Transverse colon (tissue), 4 donors: ENCODE measurements at regions not wholly inside any gene's neighbourhood (a gene's known extent, or its start where the extent isn't known, plus 50 kb on each side); places are given as distances from the start of the nearest gene placed in this dataset.
A peak's percentile ranks its signal among the peaks of the same experiment; 100 is the strongest.

Experiments
- DNase-seq: peaks from one replicate; pipeline ENCODE4 v3.0.0-alpha.2; 2019
- H3K27ac ChIP-seq, 4 donors: fragments of 200-600 bp; sonication (generic); 2 replicates each; pipeline ENCODE4 v1.5.1; 2016 to 2018; ENCODE audit warnings: inconsistent platforms in 4 of 4
- H3K27me3 ChIP-seq: fragments of 200-600 bp; sonication (generic); 2 replicates; pipeline ENCODE4 v1.5.1; 2017; ENCODE audit warnings: inconsistent platforms
- H3K36me3 ChIP-seq, 4 donors: fragments of 200-600 bp; sonication (generic); 2 replicates each; pipeline ENCODE4 v1.5.1; 2017 to 2019; ENCODE audit warnings: inconsistent platforms in 4 of 4
- H3K4me1 ChIP-seq, 4 donors: fragments of 200-600 bp; sonication (generic); 2 replicates each; pipeline ENCODE4 v1.5.1; 2017 to 2020; ENCODE audit warnings: inconsistent platforms in 4 of 4
- H3K4me3 ChIP-seq, 4 donors: fragments of 200-600 bp; sonication (generic); 1 replicate in 1 of 4; 2 replicates in 3 of 4; pipeline versions ENCODE4 v1.5.1 to v1.6.1; 2017 to 2019; ENCODE audit warnings: inconsistent platforms in 4 of 4
- H3K9me3 ChIP-seq, 2 donors: fragments of 200-600 bp; sonication (generic); 2 replicates each; pipeline ENCODE4 v1.5.1; 2017 to 2019; ENCODE audit warnings: inconsistent platforms in 2 of 2
- CTCF ChIP-seq, 5 experiments: fragments of 200-600 bp in 3 of 5; fragments of 450-650 bp in 2 of 5; sonication (generic) in 3 of 5; IDR thresholded peaks; 1 replicate in 2 of 5; 2 replicates in 3 of 5; pipeline ENCODE4 v1.5.1; 2016 to 2017; ENCODE audit warnings: antibody characterized with exemption in 5 of 5, inconsistent platforms in 3 of 5, mild to moderate bottlenecking in 2 of 5, moderate library complexity in 1 of 5
- EP300 ChIP-seq: sonication (generic); formaldehyde crosslinking; IDR thresholded peaks from one replicate; pipeline ENCODE4 v1.6.1; 2017; ENCODE audit warnings: antibody characterized with exemption, low read depth
- POLR2A ChIP-seq: fragments of 450-650 bp; IDR thresholded peaks from one replicate; pipeline ENCODE4 v1.6.1; 2016; ENCODE audit warnings: antibody characterized with exemption, mild to moderate bottlenecking, moderate library complexity
- POLR2AphosphoS5 ChIP-seq, 3 donors: sonication (generic); formaldehyde crosslinking; IDR thresholded peaks; one replicate each; pipeline ENCODE4 v1.6.1; 2016; ENCODE audit warnings: antibody characterized with exemption in 3 of 3
- WGBS, 2 donors: methylation state at CpG; one replicate each; pipeline ENCODE4 v1.1.5; 2018; ENCODE audit warnings: low coverage in 1 of 2; 5-methylcytosine and 5-hydroxymethylcytosine counted together
- in situ Hi-C, 4 donors: fragments of 200-750 bp; cut with MboI; loops; one replicate each; pipeline versions ENCODE4 v1.15.0 to v1.15.1; 2017; ENCODE audit warnings: low sequenced_read_pairs in 3 of 4, low pct_ligation_motif_present in 1 of 4, low pct_unique_long_range_greater_than_20kb in 1 of 4
- intact Hi-C: fragments of 100-400 bp; cut with DNase I; formaldehyde crosslinking; loops from one replicate; pipeline ENCODE4 v1.15.1; 2023; ENCODE audit warnings: low total_unique reads

- WGBS, 2 donors: 71 to 78% methylated on average over 5 of the region's 5 CpGs
- in situ Hi-C loops: no loop called here
Measured at GRCh38 chr3:40876009-40876408, 323.3 kb upstream of the CTNNB1 start.

GRCh38 chr3:40876496-40876895, 322.8 kb upstream of the CTNNB1 start:
- intact Hi-C loops (no loop called here), in situ Hi-C loops (no loop called here)
- Histone ChIP-seq H3K9me3 (no peaks in the 10 kb centered on the region), H3K4me1 (peaks cover 0 to 26% (median 9%) of the 10 kb centered on the region in 4 donors), H3K27me3 (no peaks in the 10 kb centered on the region), H3K27ac (no peak overlapping the region), H3K36me3 (no peaks in the 10 kb centered on the region), H3K4me3 (no peak overlapping the region)
- WGBS, 2 donors: 97 to 100% methylated on average over 2 of the region's 2 CpGs
- TF ChIP-seq EP300: no peak
- no peak for DNase-seq

More at GRCh38 chr3:40876009-40876408, 323.3 kb upstream of the CTNNB1 start:
- Histone ChIP-seq H3K36me3 (no peaks in the 10 kb centered on the region), H3K4me1 (peaks cover 0 to 26% (median 9%) of the 10 kb centered on the region in 4 donors), H3K27me3 (no peaks in the 10 kb centered on the region), H3K4me3 (no peak overlapping the region), H3K9me3 (no peaks in the 10 kb centered on the region), H3K27ac (no peak overlapping the region)
- intact Hi-C loops: no loop called here
- no peak for DNase-seq
- no peak for TF ChIP-seq CTCF (IDR thresholded peaks at IDR 0.05)
- TF ChIP-seq EP300: no peak
- TF ChIP-seq POLR2AphosphoS5 (IDR thresholded peaks at IDR 0.05): no peak
- TF ChIP-seq POLR2A: no peak

- peak in 1 of 3 donors; percentile 5 for TF ChIP-seq POLR2AphosphoS5 (IDR thresholded peaks at IDR 0.05)
- TF ChIP-seq EP300: no peak
- in situ Hi-C loops (no loop called here), intact Hi-C loops (no loop called here)
- WGBS, 2 donors: 52 to 69% methylated on average over 3 to 11 of the region's 11 CpGs
- DNase-seq: peak; percentile 12
- Histone ChIP-seq H3K27ac (peak overlapping the region; percentile 54 to 79 (median 67)), H3K9me3 (no peaks in the 10 kb centered on the region), H3K4me3 (no peak overlapping the region), H3K27me3 (no peaks in the 10 kb centered on the region), H3K4me1 (peaks cover 0 to 26% (median 9%) of the 10 kb centered on the region in 4 donors), H3K36me3 (no peaks in the 10 kb centered on the region)
Measured at GRCh38 chr3:40877631-40878463, 321.5 kb upstream of the CTNNB1 start.

GRCh38 chr3:40878464-40878905, 320.8 kb upstream of the CTNNB1 start:
- Histone ChIP-seq H3K4me3 (no peak overlapping the region), H3K9me3 (no peaks in the 10 kb centered on the region), H3K36me3 (no peaks in the 10 kb centered on the region), H3K27me3 (no peaks in the 10 kb centered on the region), H3K4me1 (peaks cover 0 to 26% (median 9%) of the 10 kb centered on the region in 4 donors), H3K27ac (peak overlapping the region; percentile 54 to 79 (median 67))
- TF ChIP-seq POLR2A (no peak), EP300 (no peak), CTCF (IDR thresholded peaks at IDR 0.05) (no peak), POLR2AphosphoS5 (IDR thresholded peaks at IDR 0.05) (no peak)
- intact Hi-C loops (no loop called here), in situ Hi-C loops (no loop called here)
- DNase-seq: no peak
- WGBS, 2 donors: 51 to 65% methylated on average over 3 of the region's 3 CpGs

- Histone ChIP-seq H3K27me3 (no peaks in the 10 kb centered on the region), H3K36me3 (no peaks in the 10 kb centered on the region), H3K4me1 (no peaks in the 10 kb centered on the region), H3K4me3 (no peak overlapping the region), H3K9me3 (no peaks in the 10 kb centered on the region), H3K27ac (no peak overlapping the region)
- WGBS, 2 donors: 87 to 90% methylated on average over 5 of the region's 5 CpGs
- in situ Hi-C loops (no loop called here), intact Hi-C loops (no loop called here)
- no peak for TF ChIP-seq POLR2A
- no peak for TF ChIP-seq CTCF (IDR thresholded peaks at IDR 0.05)
- no peak for TF ChIP-seq POLR2AphosphoS5 (IDR thresholded peaks at IDR 0.05)
- TF ChIP-seq EP300: no peak
- DNase-seq: no peak
Measured at GRCh38 chr3:40885430-40885829, 313.9 kb upstream of the CTNNB1 start.
